BLaER1 (cell line): ENCODE measurements at regions not wholly inside any gene's neighbourhood (a gene's known extent, or its start where the extent isn't known, plus 50 kb on each side); places are given as distances from the start of the nearest gene placed in this dataset.

Experiments used
- H3K27ac ChIP-seq: shearing (Covaris generic); formaldehyde crosslinking; 2 replicates; pipeline ENCODE4 v1.8.1; 2022
- H3K27me3 ChIP-seq: shearing (Covaris generic); formaldehyde crosslinking; 2 replicates; pipeline ENCODE4 v1.8.1; 2022
- H3K36me3 ChIP-seq: shearing (Covaris generic); formaldehyde crosslinking; 2 replicates; pipeline ENCODE4 v1.8.1; 2022
- H3K4me1 ChIP-seq: shearing (Covaris generic); formaldehyde crosslinking; 2 replicates; pipeline ENCODE4 v1.8.1; 2022
- H3K4me2 ChIP-seq: shearing (Covaris generic); formaldehyde crosslinking; 2 replicates; pipeline ENCODE4 v1.8.1; 2022
- H3K4me3 ChIP-seq: shearing (Covaris generic); formaldehyde crosslinking; 2 replicates; pipeline ENCODE4 v1.8.1; 2022
- H3K9ac ChIP-seq: shearing (Covaris generic); formaldehyde crosslinking; 2 replicates; pipeline ENCODE4 v1.8.1; 2022
- H3K9me3 ChIP-seq: shearing (Covaris generic); formaldehyde crosslinking; 2 replicates; pipeline ENCODE4 v1.8.1; 2022
- H4K20me1 ChIP-seq: shearing (Covaris generic); formaldehyde crosslinking; 2 replicates; pipeline ENCODE4 v1.8.1; 2022
- Cebpa-rat ChIP-seq: shearing (Covaris generic); IDR thresholded peaks from 2 replicates; pipeline ENCODE4 v1.8.1; 2022

- no peaks in the 10 kb centered on the region for H3K27me3 ChIP-seq
- no peaks in the 10 kb centered on the region for H3K4me1 ChIP-seq
- H3K9ac ChIP-seq = no peak overlapping the region
- H4K20me1 ChIP-seq = no peaks in the 10 kb centered on the region
- H3K4me2 ChIP-seq = no peak overlapping the region
- TF ChIP-seq Cebpa-rat = no peak
- H3K4me3 ChIP-seq = no peak overlapping the region
- H3K9me3 ChIP-seq = no peaks in the 10 kb centered on the region
- H3K36me3 ChIP-seq = no peaks in the 10 kb centered on the region
- no peak overlapping the region for H3K27ac ChIP-seq
Measured at GRCh38 chr14:84390010-84390409, 1139.9 kb upstream of the FLRT2 start.

DNA sequence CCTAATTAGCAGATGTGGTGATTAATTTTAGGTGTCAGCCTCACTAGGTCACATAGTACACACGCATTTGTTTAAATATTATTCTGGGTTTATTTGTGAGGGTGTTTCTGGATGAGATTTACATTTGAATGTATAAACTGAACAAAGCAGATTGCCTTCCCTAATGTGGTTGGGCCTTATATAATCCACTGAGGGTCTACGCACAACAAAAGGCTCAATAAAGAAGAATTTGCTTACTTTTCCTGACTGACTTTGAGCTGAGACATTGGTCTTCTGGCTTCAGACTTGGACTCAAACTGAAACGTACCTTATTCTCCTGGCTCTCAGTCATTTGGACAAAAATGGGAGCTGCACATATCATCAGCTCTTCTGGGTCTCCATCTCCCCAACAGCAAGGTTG, 1132.3 kb upstream of the FLRT2 start:
- Histone ChIP-seq H4K20me1 (no peaks in the 10 kb centered on the region), H3K9me3 (peaks cover 14% of the 10 kb centered on the region), H3K36me3 (no peaks in the 10 kb centered on the region), H3K27ac (no peak overlapping the region), H3K4me1 (no peaks in the 10 kb centered on the region), H3K4me3 (no peak overlapping the region), H3K9ac (no peak overlapping the region), H3K4me2 (no peak overlapping the region), H3K27me3 (no peaks in the 10 kb centered on the region)
- TF ChIP-seq Cebpa-rat = no peak

DNA sequence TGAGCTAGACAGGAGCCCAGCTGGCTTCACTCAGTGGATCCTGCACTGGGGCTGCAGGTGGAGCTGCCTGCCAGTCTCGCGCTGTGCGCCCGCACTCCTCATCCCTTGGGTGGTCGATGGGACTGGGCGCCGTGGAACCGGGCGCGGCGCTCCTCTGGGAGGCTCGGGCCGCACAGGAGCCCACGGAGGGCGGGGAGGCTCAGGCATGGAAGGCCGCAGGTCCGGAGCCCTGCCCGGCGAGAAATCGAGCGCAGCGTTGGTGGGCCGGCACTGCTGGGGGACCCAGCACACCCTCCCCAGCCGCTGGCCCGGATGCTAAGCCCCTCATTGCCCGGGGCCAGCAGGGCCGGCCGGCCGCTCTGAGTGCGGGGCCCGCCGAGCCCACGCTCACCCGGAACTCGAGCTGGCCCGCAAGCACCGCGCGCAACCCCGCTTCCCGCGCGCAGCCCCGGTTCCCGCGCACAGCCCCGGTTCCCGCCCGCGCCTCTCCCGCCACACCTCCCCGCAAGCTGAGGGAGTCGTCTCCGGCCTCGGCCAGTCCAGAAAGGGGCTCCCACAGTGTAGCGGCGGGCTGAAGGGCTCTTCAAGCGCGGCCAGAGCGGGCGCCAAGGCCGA, 1130.5 kb upstream of the FLRT2 start:
- Histone ChIP-seq H3K27ac (no peak overlapping the region), H3K27me3 (no peaks in the 10 kb centered on the region), H3K4me3 (no peak overlapping the region), H3K4me2 (no peak overlapping the region), H3K9ac (no peak overlapping the region), H3K4me1 (no peaks in the 10 kb centered on the region), H3K36me3 (no peaks in the 10 kb centered on the region), H3K9me3 (peaks cover 14% of the 10 kb centered on the region), H4K20me1 (no peaks in the 10 kb centered on the region)
- no peak for TF ChIP-seq Cebpa-rat

DNA sequence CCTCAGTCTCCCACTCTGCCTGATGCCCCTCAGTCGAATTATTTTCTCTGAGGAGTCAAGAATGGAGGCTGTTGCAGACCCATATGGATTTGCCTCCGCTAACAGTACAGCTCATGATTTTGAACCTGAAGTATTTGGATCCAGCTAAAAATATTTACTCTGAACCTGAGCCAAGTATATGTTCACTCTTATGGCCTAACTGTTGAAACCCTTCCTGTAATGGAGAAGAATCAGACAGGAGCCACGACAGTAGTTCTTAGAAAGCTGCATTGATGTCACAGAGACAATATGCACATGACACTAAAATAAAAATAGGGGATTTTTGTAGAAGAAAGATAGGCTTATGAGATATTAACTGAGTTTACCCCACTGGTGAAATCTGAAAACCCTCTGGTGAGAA, 1128.3 kb upstream of the FLRT2 start:
- peaks cover 14% of the 10 kb centered on the region for H3K9me3 ChIP-seq
- H3K4me1 ChIP-seq = no peaks in the 10 kb centered on the region
- no peak for TF ChIP-seq Cebpa-rat
- H3K27ac ChIP-seq = no peak overlapping the region
- no peak overlapping the region for H3K4me2 ChIP-seq
- no peaks in the 10 kb centered on the region for H4K20me1 ChIP-seq
- H3K27me3 ChIP-seq = no peaks in the 10 kb centered on the region
- no peak overlapping the region for H3K9ac ChIP-seq
- H3K4me3 ChIP-seq = no peak overlapping the region
- no peaks in the 10 kb centered on the region for H3K36me3 ChIP-seq

DNA sequence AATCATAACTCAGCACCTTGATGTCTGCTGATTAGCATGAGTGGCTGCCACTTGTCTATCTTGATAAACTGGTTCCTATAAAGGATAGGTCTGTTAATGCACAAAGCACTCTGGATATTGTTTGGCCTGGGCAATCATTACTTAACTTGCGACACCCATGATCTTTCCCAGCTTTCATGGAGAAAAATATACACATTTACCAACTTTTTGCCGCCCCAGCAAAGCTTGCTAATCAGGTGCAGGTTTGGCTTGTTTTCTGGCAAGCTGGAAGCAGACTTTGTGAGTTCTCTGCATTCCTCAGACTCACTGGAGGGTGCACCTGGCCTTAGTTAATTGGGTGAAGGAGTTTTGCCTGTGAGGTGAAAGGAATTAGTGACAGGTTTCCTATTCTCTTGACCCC, 1126.4 kb upstream of the FLRT2 start:
- no peak for TF ChIP-seq Cebpa-rat
- H3K36me3 ChIP-seq = no peaks in the 10 kb centered on the region

DNA sequence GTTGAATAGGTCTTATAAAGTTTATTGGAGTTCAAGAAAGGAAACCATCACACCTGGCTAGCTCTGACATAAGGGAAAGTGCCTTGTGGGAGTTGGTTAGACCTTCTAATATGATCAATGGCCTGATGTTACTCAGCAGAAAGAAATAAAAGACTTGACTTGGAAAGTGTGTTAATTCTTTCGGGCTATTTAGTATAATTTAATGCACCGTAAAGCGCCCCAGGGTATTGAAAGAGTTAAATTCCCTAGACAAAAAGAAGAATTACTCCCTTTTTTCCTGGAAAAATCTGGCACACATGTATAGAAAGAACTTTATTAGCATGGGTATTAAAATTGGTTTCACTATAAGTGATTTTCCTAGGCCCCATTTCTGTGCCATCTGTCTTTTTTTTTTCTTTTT, 1125.7 kb upstream of the FLRT2 start:
- no peak overlapping the region for H3K4me2 ChIP-seq
- no peak overlapping the region for H3K4me3 ChIP-seq
- no peak for TF ChIP-seq Cebpa-rat
- H3K4me1 ChIP-seq = no peaks in the 10 kb centered on the region
- no peaks in the 10 kb centered on the region for H4K20me1 ChIP-seq
- no peak overlapping the region for H3K27ac ChIP-seq
- H3K36me3 ChIP-seq = no peaks in the 10 kb centered on the region
- peaks cover 7% of the 10 kb centered on the region for H3K9me3 ChIP-seq
- H3K9ac ChIP-seq = no peak overlapping the region
- no peaks in the 10 kb centered on the region for H3K27me3 ChIP-seq

More for the DNA sequence above, 1126.4 kb upstream of the FLRT2 start:
- Histone ChIP-seq H3K9me3 (peaks cover 11% of the 10 kb centered on the region), H3K27me3 (no peaks in the 10 kb centered on the region), H3K4me3 (no peak overlapping the region), H3K4me1 (no peaks in the 10 kb centered on the region), H4K20me1 (no peaks in the 10 kb centered on the region), H3K4me2 (no peak overlapping the region), H3K9ac (no peak overlapping the region), H3K27ac (no peak overlapping the region)

DNA sequence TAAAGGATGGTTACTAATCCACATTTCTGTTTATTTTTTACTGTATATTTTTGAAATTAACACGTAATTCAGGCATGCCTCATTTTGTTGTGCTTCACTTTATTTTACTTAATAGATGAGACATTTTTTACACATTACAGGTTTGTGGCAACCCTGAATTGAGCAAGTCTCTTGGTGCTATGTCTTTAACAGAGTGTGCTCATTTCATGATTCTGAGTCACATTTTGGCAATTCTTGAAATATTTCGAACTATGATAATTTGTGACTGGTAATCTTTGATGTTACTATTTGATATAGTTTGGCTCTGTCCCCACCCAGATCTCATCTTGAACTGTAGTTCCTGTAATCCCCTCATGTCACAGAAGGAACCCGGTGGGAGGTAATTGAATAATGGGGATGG, 1120.5 kb upstream of the FLRT2 start:
- Histone ChIP-seq H4K20me1 (no peaks in the 10 kb centered on the region), H3K4me2 (no peak overlapping the region), H3K9me3 (peaks cover 13% of the 10 kb centered on the region; the same call in 1 of the 2 replicates), H3K36me3 (no peaks in the 10 kb centered on the region), H3K4me3 (no peak overlapping the region), H3K4me1 (no peaks in the 10 kb centered on the region), H3K27me3 (no peaks in the 10 kb centered on the region), H3K9ac (no peak overlapping the region), H3K27ac (no peak overlapping the region)
- no peak for TF ChIP-seq Cebpa-rat

GRCh38 chr14:84410344-84410743, 1119.6 kb upstream of the FLRT2 start:
- H3K4me1 ChIP-seq = no peaks in the 10 kb centered on the region
- no peaks in the 10 kb centered on the region for H3K36me3 ChIP-seq
- no peak for TF ChIP-seq Cebpa-rat
- no peak overlapping the region for H3K4me2 ChIP-seq
- H4K20me1 ChIP-seq = no peaks in the 10 kb centered on the region
- H3K4me3 ChIP-seq = no peak overlapping the region
- no peak overlapping the region for H3K9ac ChIP-seq
- H3K27me3 ChIP-seq = no peaks in the 10 kb centered on the region
- H3K27ac ChIP-seq = no peak overlapping the region
- H3K9me3 ChIP-seq = peaks cover 13% of the 10 kb centered on the region; the same call in 1 of the 2 replicates

- TF ChIP-seq Cebpa-rat = no peak
- Histone ChIP-seq H3K9me3 (peaks cover 12% of the 10 kb centered on the region; the same call in 1 of the 2 replicates), H3K4me1 (no peaks in the 10 kb centered on the region), H3K27ac (no peak overlapping the region), H3K36me3 (no peaks in the 10 kb centered on the region), H3K4me3 (no peak overlapping the region), H3K27me3 (no peaks in the 10 kb centered on the region), H4K20me1 (no peaks in the 10 kb centered on the region), H3K9ac (no peak overlapping the region), H3K4me2 (no peak overlapping the region)
Measured at GRCh38 chr14:84420221-84420620, 1109.7 kb upstream of the FLRT2 start.

DNA sequence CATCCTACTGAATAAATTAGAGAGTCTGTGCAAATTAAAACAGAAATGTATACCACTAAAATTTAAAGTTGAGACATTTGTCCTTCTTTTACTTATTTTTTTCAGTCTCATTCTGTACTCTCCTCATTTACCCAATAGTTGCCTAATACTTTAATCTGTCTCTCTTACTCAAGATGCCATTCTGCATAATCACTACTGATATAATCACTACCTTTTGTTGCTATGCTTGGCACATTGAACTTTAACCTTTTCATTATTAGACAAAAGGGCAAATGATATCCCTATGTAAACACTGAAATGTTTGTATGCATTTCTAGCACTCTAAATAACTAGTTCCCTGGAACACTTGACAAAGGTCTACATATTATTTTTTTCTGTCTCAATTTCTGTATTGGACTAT, 1108.3 kb upstream of the FLRT2 start:
- Histone ChIP-seq H3K36me3 (no peaks in the 10 kb centered on the region), H3K9me3 (peaks cover 12% of the 10 kb centered on the region; the same call in 1 of the 2 replicates), H3K9ac (no peak overlapping the region), H4K20me1 (no peaks in the 10 kb centered on the region), H3K4me2 (no peak overlapping the region), H3K27me3 (no peaks in the 10 kb centered on the region), H3K27ac (no peak overlapping the region), H3K4me1 (no peaks in the 10 kb centered on the region), H3K4me3 (no peak overlapping the region)
- no peak for TF ChIP-seq Cebpa-rat

DNA sequence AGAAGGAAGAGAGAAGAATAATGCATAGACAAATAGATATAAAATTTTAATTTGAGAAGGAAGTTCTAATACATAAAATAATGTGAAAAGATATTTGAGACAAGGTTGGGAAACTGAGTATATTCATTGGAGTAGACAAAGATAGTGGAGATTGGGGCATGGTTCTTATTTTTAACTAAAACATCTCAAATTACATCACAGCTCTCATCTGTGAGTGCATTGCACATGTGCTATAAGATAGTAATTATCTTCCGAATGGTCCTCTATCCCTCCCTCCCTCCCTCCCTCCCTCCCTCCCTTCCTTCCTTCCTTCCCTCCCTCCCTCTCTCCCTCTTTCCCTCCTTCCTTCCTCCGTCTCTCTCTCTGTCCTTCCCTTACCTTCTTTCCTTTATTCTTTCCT, 1104.0 kb upstream of the FLRT2 start:
- Histone ChIP-seq H3K27ac (no peak overlapping the region), H4K20me1 (no peaks in the 10 kb centered on the region), H3K4me3 (no peak overlapping the region), H3K27me3 (no peaks in the 10 kb centered on the region), H3K9ac (no peak overlapping the region), H3K36me3 (no peaks in the 10 kb centered on the region), H3K4me1 (no peaks in the 10 kb centered on the region), H3K9me3 (no peaks in the 10 kb centered on the region), H3K4me2 (no peak overlapping the region)
- TF ChIP-seq Cebpa-rat = no peak
